HepG2 (cell line): ENCODE measurements at regions not wholly inside any gene's neighbourhood (a gene's known extent, or its start where the extent isn't known, plus 50 kb on each side); places are given as distances from the start of the nearest gene placed in this dataset.

Experiments
- ATAC-seq: fragments of 200-7000 bp; cut with Tn5 transposase; 3 replicates; pipeline ENCODE4 v1.9.1; 2020; ENCODE audit warnings: mild to moderate bottlenecking, moderate library complexity
- BruUV-seq: library from RNA; stranded (reverse); fragments of 400-500 nt; replicated peaks from 2 replicates; lab custom pipeline; 2021; lab: Mats Ljungman, UMichigan
- CTCF ChIA-PET: fragments of 300-600 bp; formaldehyde crosslinking; extraction: SDS; loops from one replicate; lab custom pipeline; 2021; ENCODE audit warnings: low total read pairs, inconsistent platforms, low intra/inter-chr PET ratio; lab: Yijun Ruan, JAX
- POLR2A ChIA-PET: fragments of 350-600 bp; sonication (Branson Sonifier 250); formaldehyde crosslinking; loops from one replicate; lab custom pipeline; 2020; ENCODE audit warnings: antibody characterized with exemption, inconsistent platforms; lab: Yijun Ruan, JAX
- DNase-seq: peaks from one replicate; pipeline ENCODE4 v3.0.0-alpha.2; 2015; ENCODE audit warnings: low spot score
- FAIRE-seq: peaks from 3 replicates; lab custom pipeline; 2011; peaks lifted over from hg19 to GRCh38; lab: Jason Lieb, UNC
- H2AFZ ChIP-seq: one replicate; pipeline ENCODE4 v1.6.1; 2011; ENCODE audit warnings: low read length, inconsistent platforms
- H3K27ac ChIP-seq: fragments of 300-600 bp; 3 replicates; pipeline ENCODE4 v1.8.0; 2011; ENCODE audit warnings: mixed run types, mild to moderate bottlenecking, mixed read lengths, low read length, inconsistent platforms; ENCODE audit not compliant: insufficient read depth; ENCODE audit errors: extremely low read length
- H3K27me3 ChIP-seq, 2 experiments: fragments of 200-600 bp in 1 of 2; 2 replicates in 1 of 2; 3 replicates in 1 of 2; pipeline versions ENCODE4 v1.6.0 to v1.8.0; 2011; ENCODE audit warnings: low read length in 2 of 2, mild to moderate bottlenecking in 2 of 2, moderate library complexity in 2 of 2, inconsistent platforms in 1 of 2; ENCODE audit not compliant: insufficient read depth in 2 of 2, control insufficient read depth in 1 of 2
- H3K36me3 ChIP-seq, 2 experiments: fragments of 200-600 bp in 1 of 2; replicated peaks in 1 of 2; 2 replicates in 1 of 2; 3 replicates in 1 of 2; pipeline versions ENCODE4 v1.5.1 to v1.8.0; 2011; ENCODE audit warnings: low read length in 2 of 2, inconsistent platforms in 1 of 2; ENCODE audit not compliant: insufficient read depth in 2 of 2, control insufficient read depth in 1 of 2
- H3K4me1 ChIP-seq: 2 replicates; pipeline ENCODE4 v1.5.1; 2012; ENCODE audit warnings: low read length, inconsistent platforms; ENCODE audit not compliant: insufficient read depth
- H3K4me2 ChIP-seq: 2 replicates; pipeline ENCODE4 v1.6.0; 2011; ENCODE audit warnings: low read depth, low read length, inconsistent platforms
- H3K4me3 ChIP-seq, 3 experiments: fragments of 200-600 bp in 1 of 3; sonication (generic), shearing (Covaris generic) in 1 of 3; replicated peaks in 1 of 3; 2 replicates each; pipeline ENCODE4 v1.5.1; 2011 to 2016; ENCODE audit warnings: low read length in 3 of 3, inconsistent platforms in 2 of 3, low read depth in 2 of 3, mild to moderate bottlenecking in 2 of 3, control low read depth in 1 of 3, mixed read lengths in 1 of 3; ENCODE audit not compliant: insufficient read depth in 1 of 3
- H3K79me2 ChIP-seq: one replicate; pipeline ENCODE4 v1.6.1; 2011; ENCODE audit warnings: low read length, inconsistent platforms; ENCODE audit not compliant: insufficient read depth
- H3K9ac ChIP-seq: 2 replicates; pipeline ENCODE4 v1.6.0; 2011; ENCODE audit warnings: mild to moderate bottlenecking, low read depth, low read length, inconsistent platforms; ENCODE audit not compliant: insufficient read depth
- H3K9me3 ChIP-seq: 2 replicates; pipeline ENCODE4 v1.5.1; 2012; ENCODE audit warnings: mild to moderate bottlenecking, low read length
- H4K20me1 ChIP-seq: 2 replicates; pipeline ENCODE4 v1.6.0; 2011; ENCODE audit warnings: inconsistent platforms, mild to moderate bottlenecking, low read length, moderate library complexity; ENCODE audit not compliant: insufficient read depth
- FOSL1 ChIP-seq: sonication (generic); formaldehyde crosslinking; IDR thresholded peaks from 2 replicates; pipeline ENCODE4 v1.9.0; 2021; ENCODE audit warnings: missing genetic modification reagents, borderline replicate concordance
- JDP2 ChIP-seq: sonication (generic); formaldehyde crosslinking; IDR thresholded peaks from 2 replicates; pipeline ENCODE4 v1.8.1; 2022; ENCODE audit warnings: missing genetic modification reagents, borderline replicate concordance
- KDM2A ChIP-seq: sonication (generic); formaldehyde crosslinking; IDR thresholded peaks from 2 replicates; pipeline ENCODE4 v1.4.0; 2020; ENCODE audit warnings: low read depth, missing genetic modification reagents, borderline replicate concordance
- PHB2 ChIP-seq: fragments of 450-650 bp; IDR thresholded peaks from 2 replicates; pipeline ENCODE4 v1.6.1; 2018; ENCODE audit not compliant: partially characterized antibody
- TRIM24 ChIP-seq: sonication (generic); formaldehyde crosslinking; IDR thresholded peaks from 2 replicates; pipeline ENCODE4 v1.8.0; 2022; ENCODE audit warnings: mild to moderate bottlenecking, missing genetic modification reagents
- ZFP1 ChIP-seq: IDR thresholded peaks from 2 replicates; pipeline ENCODE4 v1.6.1; 2016
- ZNF230 ChIP-seq: sonication (generic); formaldehyde crosslinking; IDR thresholded peaks from 2 replicates; pipeline ENCODE4 v1.4.0; 2020; ENCODE audit warnings: mild to moderate bottlenecking, missing genetic modification reagents
- ZNF333 ChIP-seq: sonication (generic); formaldehyde crosslinking; IDR thresholded peaks from 2 replicates; pipeline ENCODE4 v1.4.0; 2020; ENCODE audit warnings: mild to moderate bottlenecking, missing genetic modification reagents, borderline replicate concordance
- ZNF44 ChIP-seq: sonication (generic); formaldehyde crosslinking; IDR thresholded peaks from 2 replicates; pipeline ENCODE4 v1.5.1; 2020; ENCODE audit warnings: mild to moderate bottlenecking, missing genetic modification reagents
- ZNF441 ChIP-seq: sonication (generic); formaldehyde crosslinking; IDR thresholded peaks from 2 replicates; pipeline ENCODE4 v1.7.0; 2021; ENCODE audit warnings: missing genetic modification reagents, borderline replicate concordance
- ZNF724P ChIP-seq: sonication (generic); formaldehyde crosslinking; IDR thresholded peaks from 2 replicates; pipeline ENCODE4 v1.8.0; 2022; ENCODE audit warnings: missing genetic modification reagents, borderline replicate concordance
- ZNF773 ChIP-seq: sonication (generic); formaldehyde crosslinking; IDR thresholded peaks from 2 replicates; pipeline ENCODE4 v1.4.0; 2020; ENCODE audit warnings: missing genetic modification reagents, borderline replicate concordance
- ZNF816 ChIP-seq: sonication (generic); formaldehyde crosslinking; IDR thresholded peaks from 2 replicates; pipeline ENCODE4 v1.8.0; 2022; ENCODE audit warnings: missing genetic modification reagents, mild to moderate bottlenecking, borderline replicate concordance
- in situ Hi-C: cut with HindIII; loops from 2 replicates; pipeline ENCODE4 v1.10.0; 2017; ENCODE audit warnings: low pct_unique_long_range_greater_than_20kb; ENCODE audit not compliant: extremely low pct_ligation_motif_present
- intact Hi-C: fragments of 100-400 bp; cut with micrococcal nuclease; formaldehyde crosslinking; loops from one replicate; pipeline ENCODE4 v1.10.0; 2022; ENCODE audit not compliant: unreplicated experiment
- TF ChIP-seq, protein P1 (sequence below): sonication (generic); formaldehyde crosslinking; conservative IDR thresholded peaks from 2 replicates; pipeline ENCODE4 v1.4.0; 2020; ENCODE audit warnings: missing genetic modification reagents
- TF ChIP-seq, protein P2 (sequence below): sonication (generic); formaldehyde crosslinking; IDR thresholded peaks from 2 replicates; pipeline ENCODE4 v1.9.0; 2021; ENCODE audit warnings: missing genetic modification reagents, mild to moderate bottlenecking, borderline replicate concordance
- TF ChIP-seq, protein P3 (sequence below), 2 experiments: IDR thresholded peaks; 2 replicates each; pipeline ENCODE4 v1.6.1; 2011 to 2012; ENCODE audit warnings: low read length in 2 of 2, borderline replicate concordance in 1 of 2, low read depth in 1 of 2, mild to moderate bottlenecking in 1 of 2, moderate library complexity in 1 of 2
- TF ChIP-seq, protein P4 (sequence below): sonication (generic); formaldehyde crosslinking; IDR thresholded peaks from 2 replicates; pipeline ENCODE4 v1.4.0; 2020; ENCODE audit warnings: missing genetic modification reagents, borderline replicate concordance

DNA sequence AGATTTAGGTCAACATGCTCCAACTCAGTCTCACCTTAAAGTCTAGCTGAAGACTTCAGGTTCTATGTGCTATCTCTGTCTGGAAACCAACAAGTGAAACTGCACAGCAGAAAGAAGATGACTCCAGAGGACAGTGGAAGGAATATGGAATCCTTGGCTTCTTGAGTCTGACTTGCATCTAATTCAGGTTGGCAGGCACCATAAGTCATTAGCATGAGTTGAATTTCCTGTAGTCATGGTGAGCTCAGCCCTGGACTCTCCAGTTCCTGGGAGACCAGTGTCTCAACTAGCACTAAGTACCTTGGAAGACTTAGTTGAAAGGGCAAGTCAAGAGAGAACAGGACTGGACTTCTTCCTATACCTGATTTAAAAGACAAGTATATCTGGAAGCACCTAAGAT lies 129.7 kb downstream of the DTWD1 start:
- DNase-seq (no peak), ATAC-seq (no peak), FAIRE-seq (no peak)
- H3K27me3 ChIP-seq: no peaks in the 10 kb centered on the region
- H4K20me1 ChIP-seq: no peaks in the 10 kb centered on the region
- H3K27ac ChIP-seq: no peak overlapping the region
- intact Hi-C loops (no loop called here), in situ Hi-C loops (no loop called here)
- H3K36me3 ChIP-seq: no peaks in the 10 kb centered on the region
- POLR2A ChIA-PET: no interaction called here
- no TSS peak for BruUV-seq
- no peaks in the 10 kb centered on the region for H3K4me1 ChIP-seq
- H3K9me3 ChIP-seq: no peaks in the 10 kb centered on the region
- H3K4me2 ChIP-seq: no peak overlapping the region
- TF ChIP-seq, protein P1, sequence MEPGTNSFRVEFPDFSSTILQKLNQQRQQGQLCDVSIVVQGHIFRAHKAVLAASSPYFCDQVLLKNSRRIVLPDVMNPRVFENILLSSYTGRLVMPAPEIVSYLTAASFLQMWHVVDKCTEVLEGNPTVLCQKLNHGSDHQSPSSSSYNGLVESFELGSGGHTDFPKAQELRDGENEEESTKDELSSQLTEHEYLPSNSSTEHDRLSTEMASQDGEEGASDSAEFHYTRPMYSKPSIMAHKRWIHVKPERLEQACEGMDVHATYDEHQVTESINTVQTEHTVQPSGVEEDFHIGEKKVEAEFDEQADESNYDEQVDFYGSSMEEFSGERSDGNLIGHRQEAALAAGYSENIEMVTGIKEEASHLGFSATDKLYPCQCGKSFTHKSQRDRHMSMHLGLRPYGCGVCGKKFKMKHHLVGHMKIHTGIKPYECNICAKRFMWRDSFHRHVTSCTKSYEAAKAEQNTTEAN (CRISPR knock-in tag): no peak
- TF ChIP-seq FOSL1 (CRISPR knock-in tag): no peak
- no peak for TF ChIP-seq KDM2A
- no peak for TF ChIP-seq ZNF724P
- no peak for TF ChIP-seq PHB2
- no peak for TF ChIP-seq JDP2 (CRISPR knock-in tag)
- TF ChIP-seq ZNF441 (CRISPR knock-in tag): no peak
- TF ChIP-seq TRIM24 (CRISPR knock-in tag): no peak
- no peak for TF ChIP-seq ZFP1
- TF ChIP-seq, protein P2, sequence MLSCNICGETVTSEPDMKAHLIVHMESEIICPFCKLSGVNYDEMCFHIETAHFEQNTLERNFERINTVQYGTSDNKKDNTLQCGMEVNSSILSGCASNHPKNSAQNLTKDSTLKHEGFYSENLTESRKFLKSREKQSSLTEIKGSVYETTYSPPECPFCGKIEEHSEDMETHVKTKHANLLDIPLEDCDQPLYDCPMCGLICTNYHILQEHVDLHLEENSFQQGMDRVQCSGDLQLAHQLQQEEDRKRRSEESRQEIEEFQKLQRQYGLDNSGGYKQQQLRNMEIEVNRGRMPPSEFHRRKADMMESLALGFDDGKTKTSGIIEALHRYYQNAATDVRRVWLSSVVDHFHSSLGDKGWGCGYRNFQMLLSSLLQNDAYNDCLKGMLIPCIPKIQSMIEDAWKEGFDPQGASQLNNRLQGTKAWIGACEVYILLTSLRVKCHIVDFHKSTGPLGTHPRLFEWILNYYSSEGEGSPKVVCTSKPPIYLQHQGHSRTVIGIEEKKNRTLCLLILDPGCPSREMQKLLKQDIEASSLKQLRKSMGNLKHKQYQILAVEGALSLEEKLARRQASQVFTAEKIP (CRISPR knock-in tag): no peak
- TF ChIP-seq, protein P3, sequence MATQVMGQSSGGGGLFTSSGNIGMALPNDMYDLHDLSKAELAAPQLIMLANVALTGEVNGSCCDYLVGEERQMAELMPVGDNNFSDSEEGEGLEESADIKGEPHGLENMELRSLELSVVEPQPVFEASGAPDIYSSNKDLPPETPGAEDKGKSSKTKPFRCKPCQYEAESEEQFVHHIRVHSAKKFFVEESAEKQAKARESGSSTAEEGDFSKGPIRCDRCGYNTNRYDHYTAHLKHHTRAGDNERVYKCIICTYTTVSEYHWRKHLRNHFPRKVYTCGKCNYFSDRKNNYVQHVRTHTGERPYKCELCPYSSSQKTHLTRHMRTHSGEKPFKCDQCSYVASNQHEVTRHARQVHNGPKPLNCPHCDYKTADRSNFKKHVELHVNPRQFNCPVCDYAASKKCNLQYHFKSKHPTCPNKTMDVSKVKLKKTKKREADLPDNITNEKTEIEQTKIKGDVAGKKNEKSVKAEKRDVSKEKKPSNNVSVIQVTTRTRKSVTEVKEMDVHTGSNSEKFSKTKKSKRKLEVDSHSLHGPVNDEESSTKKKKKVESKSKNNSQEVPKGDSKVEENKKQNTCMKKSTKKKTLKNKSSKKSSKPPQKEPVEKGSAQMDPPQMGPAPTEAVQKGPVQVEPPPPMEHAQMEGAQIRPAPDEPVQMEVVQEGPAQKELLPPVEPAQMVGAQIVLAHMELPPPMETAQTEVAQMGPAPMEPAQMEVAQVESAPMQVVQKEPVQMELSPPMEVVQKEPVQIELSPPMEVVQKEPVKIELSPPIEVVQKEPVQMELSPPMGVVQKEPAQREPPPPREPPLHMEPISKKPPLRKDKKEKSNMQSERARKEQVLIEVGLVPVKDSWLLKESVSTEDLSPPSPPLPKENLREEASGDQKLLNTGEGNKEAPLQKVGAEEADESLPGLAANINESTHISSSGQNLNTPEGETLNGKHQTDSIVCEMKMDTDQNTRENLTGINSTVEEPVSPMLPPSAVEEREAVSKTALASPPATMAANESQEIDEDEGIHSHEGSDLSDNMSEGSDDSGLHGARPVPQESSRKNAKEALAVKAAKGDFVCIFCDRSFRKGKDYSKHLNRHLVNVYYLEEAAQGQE (IDR thresholded peaks at IDR 0.05; ENCODE audit: borderline replicate concordance in 1 of 2, low read depth in 1 of 2, low read length in 2 of 2): no peak
- TF ChIP-seq ZNF230 (CRISPR knock-in tag): no peak
- no peak for TF ChIP-seq ZNF44 (CRISPR knock-in tag)
- no peak for TF ChIP-seq ZNF773 (CRISPR knock-in tag)
- no peak for TF ChIP-seq ZNF816 (CRISPR knock-in tag)
- TF ChIP-seq, protein P4, sequence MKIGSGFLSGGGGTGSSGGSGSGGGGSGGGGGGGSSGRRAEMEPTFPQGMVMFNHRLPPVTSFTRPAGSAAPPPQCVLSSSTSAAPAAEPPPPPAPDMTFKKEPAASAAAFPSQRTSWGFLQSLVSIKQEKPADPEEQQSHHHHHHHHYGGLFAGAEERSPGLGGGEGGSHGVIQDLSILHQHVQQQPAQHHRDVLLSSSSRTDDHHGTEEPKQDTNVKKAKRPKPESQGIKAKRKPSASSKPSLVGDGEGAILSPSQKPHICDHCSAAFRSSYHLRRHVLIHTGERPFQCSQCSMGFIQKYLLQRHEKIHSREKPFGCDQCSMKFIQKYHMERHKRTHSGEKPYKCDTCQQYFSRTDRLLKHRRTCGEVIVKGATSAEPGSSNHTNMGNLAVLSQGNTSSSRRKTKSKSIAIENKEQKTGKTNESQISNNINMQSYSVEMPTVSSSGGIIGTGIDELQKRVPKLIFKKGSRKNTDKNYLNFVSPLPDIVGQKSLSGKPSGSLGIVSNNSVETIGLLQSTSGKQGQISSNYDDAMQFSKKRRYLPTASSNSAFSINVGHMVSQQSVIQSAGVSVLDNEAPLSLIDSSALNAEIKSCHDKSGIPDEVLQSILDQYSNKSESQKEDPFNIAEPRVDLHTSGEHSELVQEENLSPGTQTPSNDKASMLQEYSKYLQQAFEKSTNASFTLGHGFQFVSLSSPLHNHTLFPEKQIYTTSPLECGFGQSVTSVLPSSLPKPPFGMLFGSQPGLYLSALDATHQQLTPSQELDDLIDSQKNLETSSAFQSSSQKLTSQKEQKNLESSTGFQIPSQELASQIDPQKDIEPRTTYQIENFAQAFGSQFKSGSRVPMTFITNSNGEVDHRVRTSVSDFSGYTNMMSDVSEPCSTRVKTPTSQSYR (CRISPR knock-in tag): no peak
- TF ChIP-seq ZNF333 (CRISPR knock-in tag): no peak
- CTCF ChIA-PET: no interaction called here
- no peak overlapping the region for H2AFZ ChIP-seq
- no peak overlapping the region for H3K4me3 ChIP-seq
- no peaks in the 10 kb centered on the region for H3K79me2 ChIP-seq
- no peak overlapping the region for H3K9ac ChIP-seq
